ENCODE measurements at regions not wholly inside any gene's neighbourhood (a gene's known extent, or its start where the extent isn't known, plus 50 kb on each side); places are given as distances from the start of the nearest gene placed in this dataset.
"Not testable (repeated sequence)": the region's sequence is repeated elsewhere in the genome, so short reads cannot be mapped to it uniquely, and the experiment has no call there.

DNA sequence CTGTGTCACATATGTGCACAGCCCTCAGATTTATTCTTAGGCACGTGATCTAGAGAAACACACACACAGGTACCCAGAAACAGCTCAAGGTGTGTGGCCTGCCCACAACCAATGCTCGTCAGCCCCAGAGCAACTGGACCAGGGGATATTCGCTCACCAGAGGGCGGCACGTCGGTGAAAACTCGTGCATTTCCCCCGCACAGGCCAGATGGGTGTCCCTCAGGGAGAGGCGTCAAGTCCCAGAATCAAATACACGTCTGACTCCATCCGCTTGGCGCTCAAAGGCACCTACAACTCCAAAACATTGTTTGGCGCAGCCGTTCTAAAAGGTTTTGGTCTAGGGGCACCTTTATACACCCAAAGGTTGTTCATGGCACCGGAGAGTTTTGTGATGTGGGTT is 429.0 kb downstream of the BRD1 start:
- H2AFZ ChIP-seq (ENCODE audit: low read length), result no peak overlapping the region

GRCh38 chr22:49398115-49398514 is 429.6 kb downstream of the BRD1 start:
- Histone ChIP-seq H3K27ac (ENCODE audit: low read length) (no peak overlapping the region), H3K9ac (ENCODE audit: low read length) (no peak overlapping the region), H3K27me3 (ENCODE audit: low read length) (no peaks in the 10 kb centered on the region), H3K4me3 (ENCODE audit: low read length) (no peak overlapping the region), H3K4me2 (ENCODE audit: low read depth, low read length, poor library complexity, severe bottlenecking) (no peak overlapping the region), H3K4me1 (ENCODE audit: low read length) (no peaks in the 10 kb centered on the region), H3K36me3 (ENCODE audit: insufficient read depth, low read length) (no peaks in the 10 kb centered on the region; the same call in 1 of the 2 replicates), H3K79me2 (ENCODE audit: low read length) (no peaks in the 10 kb centered on the region), H4K20me1 (ENCODE audit: insufficient read depth, low read depth, low read length) (no peaks in the 10 kb centered on the region), H2AFZ (ENCODE audit: low read length) (no peak overlapping the region), H3K9me3 (ENCODE audit: low read length) (no peaks in the 10 kb centered on the region), H3K9me2 (replicated peaks; ENCODE audit: insufficient read depth, low read length) (no peaks in the 10 kb centered on the region)
- DNase-seq, result no peak

More for the DNA sequence above, 429.0 kb downstream of the BRD1 start:
- Histone ChIP-seq H3K4me1 (ENCODE audit: low read length) (peaks cover 2% of the 10 kb centered on the region), H3K4me3 (ENCODE audit: low read length) (no peak overlapping the region), H3K4me2 (ENCODE audit: low read depth, low read length, poor library complexity, severe bottlenecking) (no peak overlapping the region), H3K9me2 (replicated peaks; ENCODE audit: insufficient read depth, low read length) (no peaks in the 10 kb centered on the region), H3K27ac (ENCODE audit: low read length) (no peak overlapping the region), H3K27me3 (ENCODE audit: low read length) (no peaks in the 10 kb centered on the region), H3K9me3 (ENCODE audit: low read length) (no peaks in the 10 kb centered on the region), H3K36me3 (ENCODE audit: insufficient read depth, low read length) (no peaks in the 10 kb centered on the region; the same call in 1 of the 2 replicates), H3K9ac (ENCODE audit: low read length) (no peak overlapping the region), H4K20me1 (ENCODE audit: insufficient read depth, low read depth, low read length) (no peaks in the 10 kb centered on the region), H3K79me2 (ENCODE audit: low read length) (no peaks in the 10 kb centered on the region)
- DNase-seq, result no peak

GRCh38 chr22:49396817-49397216 is 430.9 kb downstream of the BRD1 start:
- no peaks in the 10 kb centered on the region for H3K79me2 ChIP-seq (ENCODE audit: low read length)
- H3K9ac ChIP-seq (ENCODE audit: low read length), result no peak overlapping the region
- H3K4me1 ChIP-seq (ENCODE audit: low read length), result no peaks in the 10 kb centered on the region
- H3K9me3 ChIP-seq (ENCODE audit: low read length), result no peaks in the 10 kb centered on the region
- no peak overlapping the region for H3K4me2 ChIP-seq (ENCODE audit: low read depth, low read length, poor library complexity, severe bottlenecking)
- no peaks in the 10 kb centered on the region for H3K9me2 ChIP-seq (replicated peaks; ENCODE audit: insufficient read depth, low read length)
- H2AFZ ChIP-seq (ENCODE audit: low read length), result no peak overlapping the region
- H4K20me1 ChIP-seq (ENCODE audit: insufficient read depth, low read depth, low read length), result no peaks in the 10 kb centered on the region
- DNase-seq, result no peak
- H3K27me3 ChIP-seq (ENCODE audit: low read length), result no peaks in the 10 kb centered on the region
- no peak overlapping the region for H3K4me3 ChIP-seq (ENCODE audit: low read length)
- H3K36me3 ChIP-seq (ENCODE audit: insufficient read depth, low read length), result no peaks in the 10 kb centered on the region; the same call in 1 of the 2 replicates
- H3K27ac ChIP-seq (ENCODE audit: low read length), result no peak overlapping the region

DNA sequence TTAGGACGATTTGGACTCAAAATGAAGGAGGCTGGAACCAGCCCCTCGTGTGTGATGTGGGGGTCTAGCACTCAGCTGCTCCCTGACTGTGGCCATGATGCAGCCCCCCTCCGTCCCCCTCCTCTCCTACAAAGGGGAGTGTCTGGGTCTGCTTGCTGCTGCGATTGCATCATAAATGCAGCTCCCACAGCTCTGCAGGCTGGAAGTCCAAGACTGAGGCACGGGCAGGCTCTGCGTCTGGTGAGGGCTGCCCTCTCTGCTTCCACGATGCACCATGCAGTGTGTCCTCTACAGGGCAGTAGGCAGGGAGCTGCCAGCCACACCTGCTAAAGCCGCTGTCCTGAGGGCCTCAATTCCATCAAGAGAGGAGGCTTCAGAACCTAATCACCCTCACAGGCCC is 432.1 kb downstream of the BRD1 start:
- Histone ChIP-seq H3K27me3 (ENCODE audit: low read length) (no peaks in the 10 kb centered on the region), H3K9me3 (ENCODE audit: low read length) (no peaks in the 10 kb centered on the region), H3K4me1 (ENCODE audit: low read length) (peaks cover 2% of the 10 kb centered on the region), H3K36me3 (ENCODE audit: insufficient read depth, low read length) (no peaks in the 10 kb centered on the region; the same call in 1 of the 2 replicates), H3K27ac (ENCODE audit: low read length) (no peak overlapping the region), H3K9me2 (replicated peaks; ENCODE audit: insufficient read depth, low read length) (no peaks in the 10 kb centered on the region), H4K20me1 (ENCODE audit: insufficient read depth, low read depth, low read length) (no peaks in the 10 kb centered on the region), H2AFZ (ENCODE audit: low read length) (no peak overlapping the region), H3K4me2 (ENCODE audit: low read depth, low read length, poor library complexity, severe bottlenecking) (no peak overlapping the region), H3K9ac (ENCODE audit: low read length) (no peak overlapping the region), H3K4me3 (ENCODE audit: low read length) (no peak overlapping the region), H3K79me2 (ENCODE audit: low read length) (no peaks in the 10 kb centered on the region)
- no peak for DNase-seq

DNA sequence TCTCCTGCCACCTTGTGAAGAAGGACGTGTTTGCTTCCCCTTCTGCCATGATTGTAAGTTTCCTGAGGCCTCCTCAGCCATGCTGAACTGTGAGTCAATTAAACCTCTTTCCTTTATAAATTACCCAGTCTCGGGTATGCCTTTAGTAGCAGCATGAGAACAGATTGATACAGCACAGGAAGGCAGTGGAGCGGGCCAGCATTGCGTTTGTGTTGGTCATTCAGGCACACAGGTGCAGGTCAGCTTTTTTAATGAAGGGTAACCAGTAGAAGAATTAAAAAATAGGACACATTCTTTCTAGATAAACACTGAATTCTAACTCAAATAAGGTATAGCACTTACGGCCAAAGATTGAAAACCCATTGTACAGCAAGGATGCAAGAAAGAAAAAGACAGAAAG is 432.6 kb downstream of the BRD1 start:
- H3K4me2 ChIP-seq (ENCODE audit: low read depth, low read length, poor library complexity, severe bottlenecking); H3K4me1 ChIP-seq (ENCODE audit: low read length); H4K20me1 ChIP-seq (ENCODE audit: insufficient read depth, low read depth, low read length); H3K36me3 ChIP-seq (ENCODE audit: insufficient read depth, low read length); H3K27me3 ChIP-seq (ENCODE audit: low read length); H3K9ac ChIP-seq (ENCODE audit: low read length); H3K27ac ChIP-seq (ENCODE audit: low read length); H3K9me3 ChIP-seq (ENCODE audit: low read length); H2AFZ ChIP-seq (ENCODE audit: low read length); H3K4me3 ChIP-seq (ENCODE audit: low read length); H3K79me2 ChIP-seq (ENCODE audit: low read length); DNase-seq; H3K9me2 ChIP-seq (replicated peaks; ENCODE audit: insufficient read depth, low read length): not testable (repeated sequence)

DNA sequence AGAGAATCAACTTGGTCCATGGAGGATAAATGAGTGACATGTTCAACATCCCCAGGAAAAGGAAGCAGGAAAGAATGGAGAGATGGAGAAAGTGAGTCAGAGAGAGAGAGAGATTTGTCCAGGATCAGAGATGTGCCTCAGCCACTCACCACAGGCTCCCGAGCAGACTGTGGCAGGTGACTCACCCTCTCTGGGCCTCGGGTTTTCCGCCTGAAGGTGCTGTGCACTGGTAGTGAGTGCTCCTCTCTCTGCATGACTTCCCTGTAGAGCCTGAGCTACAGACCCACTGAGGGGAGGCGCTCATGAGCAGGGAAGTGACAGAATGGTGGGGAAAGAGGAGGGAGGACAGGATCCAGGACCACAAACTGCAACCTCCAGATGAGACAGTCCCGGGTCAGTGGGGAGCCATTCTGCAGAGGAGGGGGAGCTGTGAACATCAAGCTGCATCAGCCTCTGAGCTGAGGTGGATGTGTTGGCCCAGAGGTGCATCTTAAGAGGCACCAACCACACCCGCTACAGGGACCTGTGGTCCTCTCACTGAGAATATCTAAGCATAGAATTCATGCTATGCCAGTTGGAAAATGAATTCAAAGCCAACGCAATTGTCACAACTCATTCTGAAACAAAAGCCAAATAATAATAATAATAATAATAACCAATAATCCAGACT is 433.4 kb downstream of the BRD1 start:
- Histone ChIP-seq H3K9ac (ENCODE audit: low read length) (no peak overlapping the region), H4K20me1 (ENCODE audit: insufficient read depth, low read depth, low read length) (no peaks in the 10 kb centered on the region), H3K9me2 (replicated peaks; ENCODE audit: insufficient read depth, low read length) (no peaks in the 10 kb centered on the region), H3K9me3 (ENCODE audit: low read length) (no peaks in the 10 kb centered on the region), H3K27ac (ENCODE audit: low read length) (no peak overlapping the region), H3K4me3 (ENCODE audit: low read length) (no peak overlapping the region), H2AFZ (ENCODE audit: low read length) (no peak overlapping the region), H3K4me1 (ENCODE audit: low read length) (peaks cover 7% of the 10 kb centered on the region), H3K4me2 (ENCODE audit: low read depth, low read length, poor library complexity, severe bottlenecking) (no peak overlapping the region), H3K79me2 (ENCODE audit: low read length) (no peaks in the 10 kb centered on the region), H3K36me3 (ENCODE audit: insufficient read depth, low read length) (no peaks in the 10 kb centered on the region; the same call in 1 of the 2 replicates), H3K27me3 (ENCODE audit: low read length) (no peaks in the 10 kb centered on the region)
- no peak for DNase-seq

DNA sequence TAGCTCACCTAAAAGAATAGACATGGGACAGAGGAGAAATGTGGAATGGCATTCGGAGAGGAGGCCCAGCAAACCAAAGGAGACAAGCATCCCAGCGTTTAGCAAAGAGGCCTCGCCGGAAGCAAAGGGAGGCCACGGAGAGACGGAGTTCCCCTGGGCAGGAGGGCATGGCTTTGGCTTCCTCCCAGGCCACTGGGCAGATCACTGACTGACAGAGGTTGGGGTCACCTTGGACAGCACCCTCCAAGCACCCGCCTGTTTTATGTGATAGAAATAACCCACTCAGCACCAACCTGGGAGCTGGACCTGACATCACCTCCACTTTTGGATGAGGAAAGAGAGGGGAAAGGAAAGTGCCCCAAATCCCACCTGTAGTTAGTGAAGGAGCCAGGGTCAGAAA is 434.1 kb downstream of the BRD1 start:
- no peak overlapping the region for H3K4me2 ChIP-seq (ENCODE audit: low read depth, low read length, poor library complexity, severe bottlenecking)
- H3K36me3 ChIP-seq (ENCODE audit: insufficient read depth, low read length), result no peaks in the 10 kb centered on the region; the same call in 1 of the 2 replicates
- H3K4me3 ChIP-seq (ENCODE audit: low read length), result no peak overlapping the region
- no peak for DNase-seq
- H3K9me2 ChIP-seq (replicated peaks; ENCODE audit: insufficient read depth, low read length), result no peaks in the 10 kb centered on the region
- no peaks in the 10 kb centered on the region for H4K20me1 ChIP-seq (ENCODE audit: insufficient read depth, low read depth, low read length)
- no peaks in the 10 kb centered on the region for H3K27me3 ChIP-seq (ENCODE audit: low read length)
- no peak overlapping the region for H3K27ac ChIP-seq (ENCODE audit: low read length)
- no peaks in the 10 kb centered on the region for H3K79me2 ChIP-seq (ENCODE audit: low read length)
- peaks cover 7% of the 10 kb centered on the region for H3K4me1 ChIP-seq (ENCODE audit: low read length)
- H3K9me3 ChIP-seq (ENCODE audit: low read length), result no peaks in the 10 kb centered on the region
- H3K9ac ChIP-seq (ENCODE audit: low read length), result no peak overlapping the region
- no peak overlapping the region for H2AFZ ChIP-seq (ENCODE audit: low read length)

DNA sequence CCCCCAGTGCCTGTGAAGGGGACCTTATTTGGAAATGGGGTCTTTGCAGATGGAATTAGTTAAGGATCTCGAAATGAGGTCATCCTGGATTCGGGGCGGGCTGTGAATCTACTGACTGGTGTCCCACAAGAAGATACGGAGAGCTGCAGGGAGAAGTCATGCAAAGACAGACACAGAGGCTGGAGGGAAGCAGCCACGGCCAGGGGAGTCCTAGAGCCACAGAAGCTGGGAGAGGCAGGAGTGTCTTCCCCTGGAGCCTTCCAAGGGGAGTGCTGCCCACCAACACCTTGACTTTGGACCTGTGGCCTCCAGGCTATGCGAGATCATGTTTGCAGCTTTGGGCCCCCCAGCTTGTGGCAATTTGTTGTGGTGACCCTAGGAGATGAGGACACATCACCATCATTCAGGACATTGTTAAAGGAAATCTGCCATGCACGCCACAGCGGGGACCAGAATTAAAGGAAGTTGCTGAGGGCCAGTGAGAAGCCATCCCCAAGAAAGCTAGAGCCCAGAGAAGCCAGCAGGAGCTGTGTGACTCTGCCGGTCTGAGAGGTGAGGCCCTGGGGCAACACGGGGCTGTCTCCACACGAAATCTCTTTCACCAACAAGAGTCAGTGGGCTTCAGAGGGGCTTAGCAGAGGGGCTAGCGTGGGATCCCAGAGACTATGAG is 434.7 kb downstream of the BRD1 start:
- Histone ChIP-seq H3K9me2 (replicated peaks; ENCODE audit: insufficient read depth, low read length) (no peaks in the 10 kb centered on the region), H3K4me2 (ENCODE audit: low read depth, low read length, poor library complexity, severe bottlenecking) (no peak overlapping the region), H3K79me2 (ENCODE audit: low read length) (no peaks in the 10 kb centered on the region), H3K4me1 (ENCODE audit: low read length) (peaks cover 7% of the 10 kb centered on the region), H3K27me3 (ENCODE audit: low read length) (no peaks in the 10 kb centered on the region), H4K20me1 (ENCODE audit: insufficient read depth, low read depth, low read length) (no peaks in the 10 kb centered on the region), H3K9me3 (ENCODE audit: low read length) (no peaks in the 10 kb centered on the region), H3K4me3 (ENCODE audit: low read length) (no peak overlapping the region), H3K27ac (ENCODE audit: low read length) (no peak overlapping the region), H2AFZ (ENCODE audit: low read length) (no peak overlapping the region), H3K36me3 (ENCODE audit: insufficient read depth, low read length) (no peaks in the 10 kb centered on the region; the same call in 1 of the 2 replicates), H3K9ac (ENCODE audit: low read length) (no peak overlapping the region)
- no peak for DNase-seq

All from Karpas-422 (cell line).